ENCODE measurements at regions not wholly inside any gene's neighbourhood (a gene's known extent, or its start where the extent isn't known, plus 50 kb on each side); places are given as distances from the start of the nearest gene placed in this dataset.
A peak's percentile ranks its signal among the peaks of the same experiment; 100 is the strongest.

DNA sequence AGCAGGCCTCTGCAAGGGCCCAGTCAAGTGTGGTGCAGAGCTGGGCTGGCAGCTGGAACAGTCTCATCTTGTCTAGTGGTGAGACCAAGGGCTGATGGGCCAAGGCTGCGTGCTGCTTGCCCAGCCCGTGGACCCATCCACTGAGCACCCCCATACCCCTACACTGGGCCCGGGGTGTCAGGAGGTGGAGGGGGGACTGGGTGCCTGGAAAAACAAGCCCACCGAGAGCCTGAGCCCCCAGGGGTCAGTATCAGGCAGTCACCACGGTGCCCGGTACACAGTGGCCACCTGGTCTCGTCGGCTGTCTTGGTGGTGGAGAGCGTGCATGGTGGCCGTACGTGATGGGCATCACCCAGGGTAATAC is 238.3 kb downstream of the SEC14L1 start:
- DNase-seq (ENCODE audit: low spot score) = no peak

DNA sequence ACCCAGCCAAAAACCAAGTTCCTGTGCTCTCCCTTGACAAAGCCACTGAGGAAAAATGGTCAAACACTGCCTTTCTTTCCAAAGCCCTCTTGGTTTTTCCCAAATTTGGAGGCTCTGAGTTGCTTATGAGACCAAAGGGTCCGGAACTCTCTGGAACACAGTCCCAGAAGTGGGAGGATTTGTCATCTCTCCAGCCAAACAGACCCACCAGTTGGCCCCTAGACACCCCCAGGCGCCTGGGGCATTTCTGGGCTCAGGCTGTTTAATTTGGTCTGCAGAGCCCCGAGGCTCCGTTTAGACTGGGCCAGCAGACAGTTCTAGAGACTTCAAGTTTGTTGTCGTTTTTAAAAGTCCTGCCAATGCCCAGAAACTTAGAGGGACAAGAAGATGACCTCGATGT is 239.1 kb downstream of the SEC14L1 start:
- DNase-seq (ENCODE audit: low spot score) = no peak

- no peak for DNase-seq (ENCODE audit: low spot score)
These were observed 239.8 kb downstream of the SEC14L1 start for GRCh38 chr17:77380395-77381184.

DNA sequence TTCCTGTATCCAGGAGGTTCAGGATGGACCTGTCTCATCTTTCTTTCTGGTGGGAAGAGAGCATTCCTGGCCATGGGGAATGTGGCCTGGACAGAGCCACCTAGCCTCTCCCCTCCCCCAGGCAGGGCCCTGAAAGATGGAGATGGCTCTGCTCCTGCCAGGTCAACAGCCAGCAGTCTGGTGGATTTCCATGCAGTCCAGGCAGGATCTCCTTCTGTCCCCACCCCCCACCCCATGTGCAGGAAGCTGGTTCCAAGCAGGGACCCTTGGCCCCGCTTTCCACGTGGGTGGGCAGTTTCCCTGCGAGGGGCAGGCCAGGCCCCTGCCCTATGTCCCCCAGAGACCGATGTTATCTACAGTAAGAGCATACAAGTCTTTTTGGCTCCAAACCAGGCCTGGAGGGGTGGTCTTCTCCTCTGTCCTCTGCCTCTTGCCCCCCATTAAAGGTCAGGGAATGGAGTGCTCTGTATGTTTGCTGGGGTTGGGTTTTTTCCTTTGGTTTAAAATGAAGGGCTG is 240.5 kb downstream of the SEC14L1 start:
- DNase-seq (ENCODE audit: low spot score) = no peak

DNA sequence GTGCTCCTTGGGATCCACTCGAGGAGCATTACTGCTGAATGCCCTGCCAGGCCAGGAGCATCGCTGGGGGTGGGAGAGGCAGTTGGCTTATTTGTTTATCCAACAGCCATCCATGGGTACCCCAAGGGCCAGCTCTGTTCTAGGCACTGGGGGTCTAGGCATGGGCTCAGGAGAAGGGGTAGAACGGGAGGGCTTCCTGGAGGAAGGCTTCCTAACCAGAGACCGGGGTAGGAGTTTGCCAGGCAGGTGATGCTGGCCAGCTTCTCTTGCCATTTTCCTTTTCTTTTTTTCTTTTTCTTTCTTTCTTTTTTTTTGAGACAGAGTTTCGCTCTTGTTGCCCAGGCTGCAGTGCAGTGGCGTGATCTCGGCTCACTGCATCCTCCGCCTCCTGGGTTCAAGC is 241.0 kb downstream of the SEC14L1 start:
- no peak for DNase-seq (ENCODE audit: low spot score)

DNA sequence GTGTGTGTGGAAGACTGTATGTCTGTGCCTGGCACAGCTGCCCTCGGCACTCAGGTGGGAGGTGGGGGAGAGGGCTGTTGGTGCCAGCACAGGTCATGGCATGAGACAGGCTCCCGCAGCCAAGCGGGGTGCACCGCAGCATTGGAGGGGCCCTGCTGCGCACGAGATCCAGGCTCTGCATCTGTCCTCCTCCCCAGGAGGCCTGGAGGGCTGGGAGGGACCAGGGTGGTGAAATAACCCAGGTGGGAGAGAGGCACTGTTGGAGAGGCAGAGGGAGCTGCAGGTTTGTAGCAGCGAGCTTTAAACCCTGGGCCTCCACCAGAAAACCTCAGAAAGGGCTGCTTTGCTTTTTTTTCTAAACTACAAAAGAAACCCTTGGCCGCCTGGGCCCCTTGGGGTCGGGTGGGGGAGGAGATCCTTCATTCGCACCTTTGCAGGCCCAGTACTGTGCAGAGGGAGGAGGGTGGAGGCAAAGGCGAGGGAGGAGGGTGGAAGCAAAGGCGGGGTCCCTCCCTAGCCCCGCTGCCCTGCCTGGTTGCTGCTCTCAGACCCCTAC is 241.7 kb downstream of the SEC14L1 start:
- no peak for DNase-seq (ENCODE audit: low spot score)

DNA sequence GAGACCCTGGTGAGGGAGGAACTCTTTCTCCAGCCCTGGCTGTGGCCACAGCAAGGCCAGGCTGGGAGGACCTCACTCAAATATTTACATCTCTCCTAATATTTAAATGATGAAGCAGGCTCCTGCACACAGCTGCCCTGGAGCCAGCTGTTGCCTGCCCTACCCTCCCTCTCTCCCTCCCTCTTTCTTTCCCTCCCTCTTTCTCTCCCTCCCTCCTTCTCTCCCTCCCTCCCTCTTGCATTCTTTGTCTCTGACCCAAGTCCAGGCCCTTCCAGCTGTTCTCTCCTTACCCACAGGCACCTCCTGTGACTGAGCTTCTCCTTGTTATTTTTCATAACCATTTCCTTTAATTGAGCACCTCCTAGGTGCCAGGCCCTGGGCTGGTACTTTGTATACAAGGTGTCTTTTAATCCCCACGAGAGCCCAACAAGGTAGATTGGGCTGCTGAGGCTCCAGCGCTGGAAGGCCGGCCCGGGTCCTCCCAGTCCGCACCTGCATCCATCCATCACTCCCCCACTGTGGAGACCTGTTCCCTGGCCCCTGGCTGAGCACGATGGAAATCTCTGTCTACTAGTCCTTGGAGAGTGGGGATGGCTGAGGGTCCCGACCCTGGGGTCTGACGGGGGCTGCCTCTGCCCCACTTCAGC is 242.3 kb downstream of the SEC14L1 start:
- DNase-seq (ENCODE audit: low spot score) = no peak

- no peak for DNase-seq (ENCODE audit: low spot score)
These were observed 243.1 kb downstream of the SEC14L1 start for GRCh38 chr17:77383613-77384608.

- no peak for DNase-seq (ENCODE audit: low spot score)
These were observed 245.2 kb downstream of the SEC14L1 start for GRCh38 chr17:77385750-77386501.

DNA sequence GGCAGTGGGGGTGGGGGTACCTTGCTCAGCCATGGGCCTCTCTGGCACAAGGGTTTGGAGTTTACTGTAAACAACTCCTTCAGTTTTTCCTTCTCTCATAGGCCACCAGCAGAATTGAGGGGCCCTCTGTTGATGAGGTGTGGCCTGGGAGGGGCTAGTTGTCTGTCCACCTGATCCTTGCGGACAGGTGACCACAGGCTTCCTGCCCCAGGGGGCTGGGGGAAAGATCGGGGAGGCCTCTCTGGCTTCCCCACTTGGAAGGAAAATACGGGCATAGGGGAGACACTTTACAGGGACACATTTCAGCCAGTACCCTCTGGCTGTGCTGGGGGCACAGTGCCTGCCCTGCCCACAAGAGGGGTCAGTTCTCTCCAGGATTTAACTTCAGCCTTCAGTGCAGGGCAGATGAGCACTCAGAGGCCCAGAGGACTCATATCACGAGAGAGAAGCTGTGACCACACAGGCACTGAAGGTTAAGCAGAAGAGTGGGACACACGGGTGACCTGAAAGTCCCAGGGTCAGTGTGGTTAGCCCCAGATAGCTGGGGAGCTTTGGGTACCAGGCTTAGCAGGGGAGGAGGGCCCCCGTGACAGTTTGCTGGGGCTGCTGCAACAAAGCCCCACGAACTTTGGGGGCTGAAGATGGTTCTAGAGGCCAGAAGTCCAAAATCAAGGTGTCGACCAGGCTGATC is 245.9 kb downstream of the SEC14L1 start:
- no peak for DNase-seq (ENCODE audit: low spot score)

- DNase-seq (ENCODE audit: low spot score) = no peak
These were observed 247.1 kb downstream of the SEC14L1 start for GRCh38 chr17:77387891-77388290.

DNA sequence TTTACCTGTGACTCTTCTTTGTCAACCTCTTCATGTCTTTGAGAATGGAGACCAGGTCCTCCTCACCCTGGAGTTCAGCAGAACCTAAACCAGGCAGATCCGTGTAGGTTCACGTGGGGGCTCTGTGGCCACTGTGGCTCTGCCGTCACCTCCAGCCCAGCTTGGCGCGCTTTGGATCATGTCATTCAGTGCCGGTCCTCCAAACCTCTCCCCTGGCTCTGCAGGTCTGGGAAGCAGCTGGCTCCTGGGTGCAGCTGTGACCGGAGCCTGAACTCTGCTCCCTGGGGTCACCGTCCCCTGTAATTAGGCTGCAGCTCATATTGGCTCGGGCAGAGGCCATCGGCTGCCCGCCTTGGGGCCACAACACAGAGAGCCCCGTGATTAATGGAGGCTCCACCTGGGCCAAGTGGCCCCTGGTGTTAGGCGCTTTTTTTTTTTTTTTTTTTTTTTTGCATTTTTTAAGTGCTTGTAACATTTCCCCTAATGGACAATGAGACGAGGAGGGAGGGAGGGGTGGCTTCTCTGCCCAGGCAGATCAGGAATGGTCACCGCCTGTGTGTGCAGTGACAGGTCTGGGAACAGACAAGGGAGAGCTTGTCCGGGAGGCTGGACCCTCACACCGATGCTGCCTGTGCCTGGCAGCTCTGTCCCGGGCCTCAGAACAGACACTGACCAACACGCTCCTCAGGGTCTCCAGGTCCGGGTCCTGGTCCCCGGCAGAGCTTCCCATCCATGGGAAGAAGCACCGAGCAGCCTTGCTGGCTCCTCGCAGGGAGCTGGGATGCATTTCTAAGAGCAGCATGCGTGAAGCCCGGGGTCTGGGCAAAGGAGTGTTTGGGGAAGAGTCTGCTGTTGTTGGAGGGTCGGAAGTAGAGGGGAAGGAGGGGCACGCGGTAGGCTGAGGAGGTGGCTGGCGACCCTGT is 247.9 kb downstream of the SEC14L1 start:
- DNase-seq (ENCODE audit: low spot score) = peak; percentile 77

DNA sequence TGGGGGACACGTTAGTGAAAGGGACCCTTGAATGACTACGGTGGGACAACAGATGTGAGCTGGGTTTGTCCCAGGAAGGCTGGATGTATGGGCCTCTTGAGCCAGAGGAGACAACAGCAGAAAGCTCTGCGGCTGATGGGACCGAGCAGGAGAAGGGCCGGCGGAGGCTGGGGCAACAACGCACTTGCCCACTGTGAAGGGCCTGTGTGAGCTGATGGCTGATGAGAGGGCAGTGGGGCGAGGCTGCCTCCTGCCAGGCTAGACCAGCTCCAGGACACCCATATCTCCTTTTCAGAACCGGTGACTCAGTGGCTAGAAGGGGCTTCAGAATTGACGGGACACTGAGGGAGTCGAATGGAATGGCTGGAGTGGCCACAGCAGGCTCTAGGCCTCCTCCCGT is 250.1 kb downstream of the SEC14L1 start:
- DNase-seq (ENCODE audit: low spot score) = no peak

GRCh38 chr17:77391668-77392375 is 251.1 kb downstream of the SEC14L1 start:
- DNase-seq (ENCODE audit: low spot score) = no peak

DNA sequence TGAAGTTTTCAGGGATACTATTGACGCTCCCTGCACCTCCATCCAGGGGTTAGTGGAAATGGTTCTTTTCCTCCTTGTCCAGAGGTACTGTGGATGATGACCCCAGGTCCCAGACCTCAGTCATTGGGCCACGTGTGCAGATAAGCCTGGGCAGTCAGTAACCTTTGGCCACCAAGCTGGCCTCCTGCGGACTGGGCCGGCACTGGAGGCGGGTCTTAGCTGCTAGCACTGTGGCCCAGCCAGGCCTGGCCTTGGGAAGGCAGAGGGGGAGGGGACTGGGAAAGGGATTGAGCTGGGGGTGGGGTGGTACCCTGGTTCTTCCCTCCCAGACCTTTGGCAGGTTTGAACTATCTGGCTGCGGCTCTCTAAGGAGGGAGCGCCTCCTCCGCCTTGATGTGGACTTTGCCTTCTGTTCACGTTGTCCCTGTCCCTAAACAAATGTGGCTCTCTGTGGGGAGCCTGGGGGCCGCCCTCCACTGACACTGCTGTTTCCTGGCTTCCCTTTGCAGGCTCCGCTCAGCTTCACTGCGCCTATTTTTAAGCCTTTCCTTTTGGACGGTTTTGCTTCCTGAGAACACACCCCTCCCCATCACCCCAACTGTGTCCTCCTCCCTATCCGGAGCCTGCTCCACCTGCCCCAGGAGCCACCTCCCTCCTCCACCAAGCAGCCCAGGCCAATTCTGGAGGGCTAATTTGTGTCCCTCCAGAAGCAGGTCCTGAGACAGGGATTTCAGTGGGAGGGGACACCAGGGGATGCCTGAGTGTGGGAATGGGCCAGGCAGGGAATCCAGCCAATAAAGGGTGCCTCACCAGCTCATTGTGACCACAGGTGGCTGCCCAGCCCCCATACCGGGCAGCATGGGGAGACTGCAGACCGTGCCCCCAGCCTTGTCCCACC is 251.9 kb downstream of the SEC14L1 start:
- peak; percentile 82 for DNase-seq (ENCODE audit: low spot score)

GRCh38 chr17:77393274-77393600 is 252.5 kb downstream of the SEC14L1 start:
- DNase-seq (ENCODE audit: low spot score) = no peak

DNA sequence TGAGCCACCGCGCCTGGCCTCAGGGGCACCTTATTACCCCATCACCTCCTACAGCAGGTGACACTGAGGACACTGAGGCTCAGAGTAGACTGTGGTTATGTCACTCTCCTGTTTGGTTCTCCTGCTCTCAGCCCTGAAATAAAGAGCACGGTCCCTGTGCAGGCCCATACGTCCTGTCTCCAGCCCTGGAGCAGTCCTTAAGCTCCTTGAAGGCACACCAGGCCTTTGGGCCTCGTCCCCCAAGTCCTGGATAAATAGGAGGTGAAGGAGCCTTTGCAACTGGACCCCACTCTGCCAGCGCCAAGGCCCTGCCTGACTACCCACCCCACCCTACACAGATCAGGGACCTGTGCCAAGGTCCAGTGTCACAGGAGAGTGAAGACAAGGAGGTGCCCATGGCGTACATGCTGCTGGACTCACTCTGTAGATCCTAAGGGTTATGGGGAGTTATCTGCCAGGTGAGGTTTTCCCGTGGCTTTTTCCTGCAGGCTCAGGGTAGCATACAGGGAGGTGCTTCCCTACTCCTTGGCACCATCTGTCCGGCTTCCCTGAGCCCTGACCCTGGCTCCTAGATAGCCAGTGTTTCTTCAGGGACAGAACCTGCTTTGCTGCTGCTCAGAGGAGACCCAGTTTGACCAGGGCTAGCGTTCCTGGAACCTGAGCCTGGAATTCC is 253.2 kb downstream of the SEC14L1 start:
- no peak for DNase-seq (ENCODE audit: low spot score)

Measured in HuH-7.5 (cell line).